Suprapubic skin (tissue), 4 donors: ENCODE measurements at regions not wholly inside any gene's neighbourhood (a gene's known extent, or its start where the extent isn't known, plus 50 kb on each side); places are given as distances from the start of the nearest gene placed in this dataset.

ENCODE experiments used
- DNase-seq, 2 donors: peaks; one replicate each; pipeline ENCODE4 v3.0.0-alpha.2; 2019; ENCODE audit warnings: low spot score in 2 of 2
- H3K27ac ChIP-seq: fragments of 200-600 bp; sonication (generic); one replicate; pipeline ENCODE4 v1.5.1; 2019
- H3K27me3 ChIP-seq: fragments of 200-600 bp; sonication (generic); one replicate; pipeline ENCODE4 v1.5.1; 2019
- H3K36me3 ChIP-seq: fragments of 200-600 bp; sonication (generic); one replicate; pipeline ENCODE4 v1.5.1; 2019
- H3K4me1 ChIP-seq: fragments of 200-600 bp; sonication (generic); one replicate; pipeline ENCODE4 v1.5.1; 2019
- H3K4me3 ChIP-seq: fragments of 200-600 bp; sonication (generic); one replicate; pipeline ENCODE4 v1.5.1; 2019; ENCODE audit warnings: mild to moderate bottlenecking
- H3K9me3 ChIP-seq: fragments of 200-600 bp; sonication (generic); one replicate; pipeline ENCODE4 v1.5.1; 2019
- CTCF ChIP-seq, 2 donors: fragments of 200-600 bp in 1 of 2; fragments of 450-650 bp in 1 of 2; sonication (generic) in 1 of 2; IDR thresholded peaks; one replicate each; pipeline ENCODE4 v1.5.1; 2016 to 2019; ENCODE audit warnings: antibody characterized with exemption in 2 of 2, mild to moderate bottlenecking in 1 of 2, moderate library complexity in 1 of 2
- EP300 ChIP-seq: sonication (generic); formaldehyde crosslinking; IDR thresholded peaks from one replicate; pipeline ENCODE4 v1.6.1; 2017; ENCODE audit warnings: antibody characterized with exemption
- POLR2A ChIP-seq, 2 donors: fragments of 450-650 bp; IDR thresholded peaks; one replicate each; pipeline ENCODE4 v1.6.1; 2017; ENCODE audit warnings: antibody characterized with exemption in 2 of 2, mild to moderate bottlenecking in 2 of 2, moderate library complexity in 2 of 2
- POLR2AphosphoS5 ChIP-seq, 3 donors: sonication (generic); formaldehyde crosslinking; IDR thresholded peaks; one replicate each; pipeline ENCODE4 v1.6.1; 2017; ENCODE audit warnings: antibody characterized with exemption in 3 of 3
- WGBS: methylation state at CpG from one replicate; pipeline ENCODE4 v1.1.5; 2018; 5-methylcytosine and 5-hydroxymethylcytosine counted together

- H3K4me1 ChIP-seq, result no peaks in the 10 kb centered on the region
- DNase-seq, result no peak
- no peak for TF ChIP-seq POLR2AphosphoS5 (IDR thresholded peaks at IDR 0.05)
- no peak for TF ChIP-seq POLR2A (IDR thresholded peaks at IDR 0.05)
- no peak for TF ChIP-seq EP300
- no peak for TF ChIP-seq CTCF (IDR thresholded peaks at IDR 0.05)
- H3K36me3 ChIP-seq, result no peaks in the 10 kb centered on the region
- H3K27me3 ChIP-seq, result no peaks in the 10 kb centered on the region
- H3K4me3 ChIP-seq, result no peak overlapping the region
- whole genome bisulfite sequencing, result 80% methylated on average over 2 of the region's 2 CpGs
- no peaks in the 10 kb centered on the region for H3K9me3 ChIP-seq
- H3K27ac ChIP-seq, result no peak overlapping the region
Measured at GRCh38 chr3:35078780-35079179, 560.5 kb upstream of the ARPP21 start.

GRCh38 chr3:35079403-35079802, 559.9 kb upstream of the ARPP21 start:
- Histone ChIP-seq H3K36me3 (no peaks in the 10 kb centered on the region), H3K4me3 (no peak overlapping the region), H3K27me3 (no peaks in the 10 kb centered on the region), H3K4me1 (no peaks in the 10 kb centered on the region), H3K27ac (no peak overlapping the region), H3K9me3 (no peaks in the 10 kb centered on the region)
- WGBS, result 78% methylated on average over 1 of the region's 1 CpG
- no peak for DNase-seq
- no peak for TF ChIP-seq CTCF (IDR thresholded peaks at IDR 0.05)
- no peak for TF ChIP-seq POLR2AphosphoS5 (IDR thresholded peaks at IDR 0.05)
- TF ChIP-seq EP300, result no peak
- TF ChIP-seq POLR2A (IDR thresholded peaks at IDR 0.05), result no peak

GRCh38 chr3:35081899-35082298, 557.4 kb upstream of the ARPP21 start:
- no peaks in the 10 kb centered on the region for H3K36me3 ChIP-seq
- TF ChIP-seq EP300, result no peak
- no peak for TF ChIP-seq POLR2A (IDR thresholded peaks at IDR 0.05)
- TF ChIP-seq CTCF (IDR thresholded peaks at IDR 0.05), result no peak
- no peak overlapping the region for H3K27ac ChIP-seq
- H3K4me1 ChIP-seq, result no peaks in the 10 kb centered on the region
- H3K27me3 ChIP-seq, result no peaks in the 10 kb centered on the region
- no peak overlapping the region for H3K4me3 ChIP-seq
- no peak for DNase-seq
- no peaks in the 10 kb centered on the region for H3K9me3 ChIP-seq
- 88% methylated on average over 1 of the region's 1 CpG for WGBS

- Histone ChIP-seq H3K27me3 (no peaks in the 10 kb centered on the region), H3K4me1 (no peaks in the 10 kb centered on the region), H3K4me3 (no peak overlapping the region), H3K9me3 (peaks cover 3% of the 10 kb centered on the region), H3K27ac (no peak overlapping the region), H3K36me3 (no peaks in the 10 kb centered on the region)
- 71% methylated on average over 1 of the region's 1 CpG for WGBS
- no peak for DNase-seq
- no peak for TF ChIP-seq POLR2AphosphoS5 (IDR thresholded peaks at IDR 0.05)
- no peak for TF ChIP-seq EP300
- no peak for TF ChIP-seq CTCF (IDR thresholded peaks at IDR 0.05)
- TF ChIP-seq POLR2A (IDR thresholded peaks at IDR 0.05), result no peak
Measured at GRCh38 chr3:35088943-35089342, 550.4 kb upstream of the ARPP21 start.

GRCh38 chr3:35114686-35115085, 524.6 kb upstream of the ARPP21 start:
- WGBS, result 80% methylated on average over 3 of the region's 3 CpGs
- Histone ChIP-seq H3K27ac (no peak overlapping the region), H3K4me1 (no peaks in the 10 kb centered on the region), H3K4me3 (no peak overlapping the region), H3K9me3 (no peaks in the 10 kb centered on the region), H3K27me3 (no peaks in the 10 kb centered on the region), H3K36me3 (no peaks in the 10 kb centered on the region)
- TF ChIP-seq POLR2A (IDR thresholded peaks at IDR 0.05) (no peak), EP300 (no peak), POLR2AphosphoS5 (IDR thresholded peaks at IDR 0.05) (no peak), CTCF (IDR thresholded peaks at IDR 0.05) (no peak)
- no peak for DNase-seq
